Skin epidermis (tissue), 12 donors: ENCODE measurements at regions not wholly inside any gene's neighbourhood (a gene's known extent, or its start where the extent isn't known, plus 50 kb on each side); places are given as distances from the start of the nearest gene placed in this dataset.
"Not testable (repeated sequence)": the region's sequence is repeated elsewhere in the genome, so short reads cannot be mapped to it uniquely, and the experiment has no call there.

Source experiments
- H3K27ac ChIP-seq, 21 experiments: fragments of 200-600 bp; sonication (generic) in 11 of 21; one replicate each; pipeline ENCODE4 v1.5.0; 2020; ENCODE audit warnings: mild to moderate bottlenecking in 3 of 21, inconsistent platforms in 2 of 21, moderate library complexity in 2 of 21
- H3K4me3 ChIP-seq, 7 experiments: fragments of 200-600 bp; sonication (generic) in 2 of 7; one replicate each; pipeline ENCODE4 v1.5.0; 2020; ENCODE audit warnings: inconsistent platforms in 2 of 7, mild to moderate bottlenecking in 2 of 7, moderate library complexity in 1 of 7

GRCh38 chr10:108384378-108384777, 1219.9 kb upstream of the SORCS1 start:
- Histone ChIP-seq H3K4me3 (no peak overlapping the region), H3K27ac (no peak overlapping the region)

GRCh38 chr10:108378779-108379178, 1214.3 kb upstream of the SORCS1 start:
- Histone ChIP-seq H3K4me3 (no peak overlapping the region), H3K27ac (no peak overlapping the region)

- Histone ChIP-seq H3K27ac (no peak overlapping the region), H3K4me3 (no peak overlapping the region)
These were observed 1211.2 kb upstream of the SORCS1 start for GRCh38 chr10:108375691-108376090.

- H3K4me3 ChIP-seq, result no peak overlapping the region
- H3K27ac ChIP-seq, result no peak overlapping the region
These were observed 1210.5 kb upstream of the SORCS1 start for GRCh38 chr10:108374991-108375390.

GRCh38 chr10:108365541-108365940, 1201.0 kb upstream of the SORCS1 start:
- no peak overlapping the region for H3K27ac ChIP-seq

GRCh38 chr10:108363576-108363975, 1199.1 kb upstream of the SORCS1 start:
- no peak overlapping the region for H3K27ac ChIP-seq
- no peak overlapping the region for H3K4me3 ChIP-seq

More at GRCh38 chr10:108365541-108365940, 1201.0 kb upstream of the SORCS1 start:
- H3K4me3 ChIP-seq, result no peak overlapping the region

GRCh38 chr10:108362961-108363360, 1198.5 kb upstream of the SORCS1 start:
- Histone ChIP-seq H3K4me3 (no peak overlapping the region), H3K27ac (no peak overlapping the region)

- no peak overlapping the region for H3K4me3 ChIP-seq
- no peak overlapping the region for H3K27ac ChIP-seq
These were observed 1197.8 kb upstream of the SORCS1 start for GRCh38 chr10:108362296-108362695.

- no peak overlapping the region for H3K4me3 ChIP-seq
- H3K27ac ChIP-seq, result no peak overlapping the region
These were observed 1195.7 kb upstream of the SORCS1 start for GRCh38 chr10:108360187-108360586.

- Histone ChIP-seq H3K27ac (no peak overlapping the region), H3K4me3 (no peak overlapping the region)
These were observed 1194.4 kb upstream of the SORCS1 start for GRCh38 chr10:108358912-108359311.

- H3K27ac ChIP-seq, result no peak overlapping the region
- no peak overlapping the region for H3K4me3 ChIP-seq
These were observed 1188.3 kb upstream of the SORCS1 start for GRCh38 chr10:108352771-108353170.

GRCh38 chr10:108348215-108348614, 1183.7 kb upstream of the SORCS1 start:
- Histone ChIP-seq H3K4me3 (no peak overlapping the region), H3K27ac (no peak overlapping the region)

- no peak overlapping the region for H3K27ac ChIP-seq
- no peak overlapping the region for H3K4me3 ChIP-seq
These were observed 1181.6 kb upstream of the SORCS1 start for GRCh38 chr10:108346066-108346465.

- H3K27ac ChIP-seq, result no peak overlapping the region
- no peak overlapping the region for H3K4me3 ChIP-seq
These were observed 1173.6 kb upstream of the SORCS1 start for GRCh38 chr10:108338146-108338545.

GRCh38 chr10:108336836-108337235, 1172.3 kb upstream of the SORCS1 start:
- H3K27ac ChIP-seq, result no peak overlapping the region
- H3K4me3 ChIP-seq, result no peak overlapping the region

- Histone ChIP-seq H3K27ac (no peak overlapping the region), H3K4me3 (no peak overlapping the region)
These were observed 1163.2 kb upstream of the SORCS1 start for GRCh38 chr10:108327706-108328105.

- Histone ChIP-seq H3K4me3 (no peak overlapping the region), H3K27ac (no peak overlapping the region)
These were observed 1158.8 kb upstream of the SORCS1 start for GRCh38 chr10:108323274-108323798.

- Histone ChIP-seq H3K4me3 (no peak overlapping the region), H3K27ac (no peak overlapping the region)
These were observed 1155.1 kb upstream of the SORCS1 start for GRCh38 chr10:108319434-108320222.

GRCh38 chr10:108315636-108316035, 1151.1 kb upstream of the SORCS1 start:
- H3K27ac ChIP-seq, H3K4me3 ChIP-seq: not testable (repeated sequence)

GRCh38 chr10:108307925-108308312, 1143.4 kb upstream of the SORCS1 start:
- no peak overlapping the region for H3K27ac ChIP-seq
- no peak overlapping the region for H3K4me3 ChIP-seq

- Histone ChIP-seq H3K4me3 (no peak overlapping the region), H3K27ac (no peak overlapping the region)
These were observed 1142.9 kb upstream of the SORCS1 start for GRCh38 chr10:108307250-108307924.
